Skeletal muscle cell (primary cell): ENCODE measurements at regions not wholly inside any gene's neighbourhood (a gene's known extent, or its start where the extent isn't known, plus 50 kb on each side); places are given as distances from the start of the nearest gene placed in this dataset.

Source experiments
- DNase-seq: peaks from one replicate; pipeline ENCODE4 v3.0.0-alpha.2; 2010; ENCODE audit warnings: low read depth
- H3K4me3 ChIP-seq: 2 replicates; pipeline ENCODE4 v1.5.1; 2011; ENCODE audit warnings: low read depth, mild to moderate bottlenecking, control low read depth, low read length, moderate library complexity

DNA sequence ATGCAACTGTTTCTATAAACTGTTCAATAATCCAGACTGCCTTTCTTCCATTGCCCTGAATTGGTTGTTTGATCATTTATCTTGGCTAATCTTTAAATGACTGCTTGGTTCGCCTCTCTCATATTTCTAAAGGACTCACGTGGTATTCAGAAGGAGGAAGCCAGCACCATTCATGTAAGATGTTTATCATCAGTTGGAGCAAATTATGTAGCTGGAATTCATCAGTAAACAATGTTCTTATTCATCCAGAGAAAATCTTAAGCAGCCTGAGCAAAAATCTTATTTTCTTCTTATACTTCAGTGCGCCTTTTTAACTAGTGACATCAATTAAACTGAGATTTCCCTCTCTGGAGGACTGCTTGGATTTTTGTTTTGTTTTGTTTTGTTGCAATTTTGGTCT, 538.7 kb upstream of the TMEM132C start:
- no peak overlapping the region for H3K4me3 ChIP-seq
- no peak for DNase-seq

DNA sequence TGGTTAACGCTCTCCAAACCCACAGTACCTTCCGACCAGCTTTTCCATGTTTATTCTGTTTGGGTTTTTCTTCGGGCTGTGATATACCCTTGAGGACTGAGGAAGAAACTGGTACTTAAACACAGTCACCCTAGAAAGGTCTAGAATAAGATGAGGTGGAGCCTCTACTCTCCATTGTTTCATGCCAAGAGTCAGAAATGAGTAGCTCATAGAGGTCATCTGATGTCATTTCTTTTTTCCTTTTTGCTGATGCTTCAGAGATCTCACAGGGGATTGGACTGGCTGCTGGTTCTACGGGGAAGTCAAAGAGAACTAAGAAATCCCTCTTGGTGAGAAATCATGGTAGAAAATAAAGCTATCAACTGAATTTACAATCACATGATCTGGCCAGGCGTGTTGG, 538.2 kb upstream of the TMEM132C start:
- DNase-seq: no peak
- no peak overlapping the region for H3K4me3 ChIP-seq

DNA sequence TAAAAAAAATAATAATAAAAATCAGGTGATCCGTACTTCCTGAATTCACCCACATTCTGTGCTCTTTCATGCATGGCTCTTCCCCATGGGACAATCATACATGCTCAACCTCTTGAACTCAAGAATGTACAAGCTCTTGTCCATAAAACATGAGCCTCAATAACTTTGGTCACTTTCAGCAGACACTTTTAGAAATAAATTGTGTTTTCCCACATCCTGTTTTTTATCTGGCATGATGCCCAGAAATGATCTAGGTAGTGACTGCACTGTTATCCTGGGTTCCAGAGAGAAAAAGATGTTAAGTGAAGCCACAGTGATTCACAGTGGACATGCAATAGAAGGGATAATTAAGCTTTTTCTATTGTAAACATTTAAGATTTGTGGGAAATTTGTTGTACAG, 537.6 kb upstream of the TMEM132C start:
- no peak overlapping the region for H3K4me3 ChIP-seq
- DNase-seq: peak; percentile 15

DNA sequence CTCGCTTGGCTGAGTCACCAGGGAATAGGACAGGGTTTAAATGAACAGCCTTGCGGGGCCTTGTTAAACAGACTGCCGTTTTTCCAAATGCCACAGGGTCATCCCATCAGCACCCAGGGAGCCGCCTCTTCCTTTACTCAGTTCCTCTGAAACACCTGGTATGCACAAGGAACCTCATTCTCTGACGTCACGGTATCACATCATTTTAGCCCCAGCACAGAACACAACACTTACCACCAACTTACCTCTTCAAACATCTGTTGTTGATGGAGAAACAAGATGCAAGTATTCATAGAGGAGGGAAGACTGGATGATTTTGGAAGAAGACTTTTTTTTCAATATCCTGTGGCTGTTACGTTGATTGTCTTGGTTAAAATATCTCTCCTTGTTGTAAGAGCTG, 535.3 kb upstream of the TMEM132C start:
- H3K4me3 ChIP-seq: no peak overlapping the region
- no peak for DNase-seq

- no peak overlapping the region for H3K4me3 ChIP-seq
- DNase-seq: no peak
These were observed 524.7 kb upstream of the TMEM132C start for GRCh38 chr12:127742231-127742630.

GRCh38 chr12:127745469-127746212, 521.3 kb upstream of the TMEM132C start:
- no peak for DNase-seq
- no peak overlapping the region for H3K4me3 ChIP-seq

GRCh38 chr12:127749416-127749815, 517.6 kb upstream of the TMEM132C start:
- no peak for DNase-seq
- no peak overlapping the region for H3K4me3 ChIP-seq

DNA sequence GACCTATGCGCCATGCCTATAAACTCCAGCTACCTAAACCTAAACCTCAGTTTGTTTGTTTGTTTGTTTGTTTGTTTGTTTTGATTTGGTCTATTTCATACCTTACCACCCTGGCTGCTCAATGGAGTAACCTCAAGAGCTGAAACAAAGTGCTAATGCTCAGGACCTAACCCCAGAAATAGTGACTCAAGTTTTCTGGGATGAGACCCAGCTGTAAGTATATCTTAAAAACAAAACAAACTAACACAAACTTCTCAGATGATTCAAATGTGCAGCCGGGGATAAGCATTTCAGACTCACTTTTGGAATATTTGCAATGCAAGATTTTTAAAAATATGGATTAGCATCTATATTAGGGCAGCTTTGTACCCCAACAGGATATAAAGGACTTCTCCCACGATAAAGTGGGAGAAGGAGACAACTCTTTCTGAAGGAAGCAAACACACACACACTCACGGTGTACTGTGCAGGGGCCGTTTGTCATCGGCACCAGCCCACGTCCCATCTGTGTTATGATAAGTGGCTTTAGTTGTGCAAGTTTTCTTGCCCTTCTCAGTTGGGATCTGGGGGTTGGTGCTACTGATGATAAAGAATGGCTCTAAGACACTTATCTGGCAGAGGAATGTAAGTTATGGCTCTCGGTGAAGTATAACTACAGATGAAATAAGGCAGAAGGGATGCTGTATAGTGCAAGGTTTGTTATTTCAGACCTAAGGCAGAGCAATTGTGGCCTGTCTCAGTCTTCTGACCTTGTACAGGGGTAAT, 516.7 kb upstream of the TMEM132C start:
- H3K4me3 ChIP-seq: no peak overlapping the region

DNA sequence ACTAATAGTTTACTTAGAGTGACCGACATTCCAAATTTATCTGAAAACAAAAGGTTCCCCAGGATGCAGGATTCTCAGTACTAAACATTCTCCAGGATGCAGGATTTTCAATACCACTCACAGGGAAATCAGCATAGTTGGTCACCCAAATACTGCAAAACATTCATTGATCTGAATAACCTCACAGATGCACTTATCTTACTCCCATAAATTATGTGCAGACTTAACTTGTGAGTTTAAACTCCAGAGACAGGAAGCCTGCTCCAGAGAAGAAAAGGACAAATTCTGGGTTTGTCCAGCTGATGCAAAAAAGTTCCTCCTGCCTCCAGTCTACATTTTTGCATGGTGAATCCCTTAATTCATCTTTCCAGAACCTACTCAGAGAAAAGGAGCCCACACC, 514.2 kb upstream of the TMEM132C start:
- DNase-seq: no peak
- no peak overlapping the region for H3K4me3 ChIP-seq

More for the DNA sequence above, 516.7 kb upstream of the TMEM132C start:
- DNase-seq: no peak

- DNase-seq: no peak
- no peak overlapping the region for H3K4me3 ChIP-seq
These were observed 506.6 kb upstream of the TMEM132C start for GRCh38 chr12:127760357-127760756.

DNA sequence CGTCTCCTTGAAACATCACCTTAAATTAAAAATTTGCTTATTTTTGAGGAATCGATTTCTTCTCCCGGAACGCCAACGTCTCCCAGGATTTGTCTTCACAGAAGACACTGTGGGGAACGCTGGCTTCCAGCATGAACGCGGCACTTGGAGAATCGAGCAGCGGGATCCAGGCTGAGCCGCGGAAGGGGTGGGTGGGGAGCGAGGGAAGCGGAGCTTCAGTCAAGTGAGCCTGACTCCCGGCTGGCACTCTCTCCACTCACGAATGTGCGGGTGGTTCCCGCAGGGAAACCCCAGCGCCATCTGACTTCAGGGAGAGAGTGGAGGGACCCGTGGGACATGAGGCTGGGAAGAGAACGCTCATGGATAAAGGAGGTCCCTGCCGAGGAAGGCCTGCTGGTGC, 506.0 kb upstream of the TMEM132C start:
- no peak for DNase-seq
- no peak overlapping the region for H3K4me3 ChIP-seq

DNA sequence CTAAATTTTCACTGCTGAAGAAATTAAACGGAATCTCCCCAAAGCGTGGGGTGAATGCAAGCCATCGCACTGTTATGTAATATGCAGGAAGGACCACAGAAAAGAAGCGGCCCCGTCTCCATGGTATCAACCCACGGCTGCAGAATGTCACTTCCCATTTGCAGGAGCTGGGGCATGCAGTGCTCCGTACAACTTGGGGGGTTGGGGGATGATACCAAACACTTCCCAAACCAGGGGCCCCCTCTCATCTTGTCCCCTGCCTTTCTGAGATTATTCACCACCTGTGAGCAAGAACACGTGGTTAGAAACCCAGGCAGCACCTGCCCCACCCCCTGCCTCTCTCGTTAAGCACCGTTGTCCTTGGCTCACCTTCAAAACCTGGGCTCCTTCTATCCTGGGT, 505.1 kb upstream of the TMEM132C start:
- DNase-seq: no peak
- H3K4me3 ChIP-seq: no peak overlapping the region

GRCh38 chr12:127767656-127768055, 499.3 kb upstream of the TMEM132C start:
- no peak overlapping the region for H3K4me3 ChIP-seq
- no peak for DNase-seq

DNA sequence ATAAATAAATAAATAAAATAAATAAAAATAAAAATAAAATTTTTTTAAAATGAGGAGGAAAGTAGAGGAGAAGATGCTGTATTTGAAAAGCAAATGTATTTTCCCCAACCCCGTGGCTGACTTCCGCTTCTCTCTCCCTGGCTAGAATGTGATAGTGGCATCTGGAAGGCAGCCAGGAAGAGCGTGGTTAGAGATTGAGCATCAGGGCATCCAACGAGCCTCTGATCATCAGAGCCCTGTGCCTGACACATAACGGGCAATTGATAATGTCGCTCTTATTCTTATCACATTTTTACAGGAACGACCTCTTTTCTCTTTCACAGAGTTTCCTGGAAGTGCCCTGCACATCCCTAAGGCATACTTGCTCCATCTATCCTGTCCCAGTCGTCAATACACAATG, 496.9 kb upstream of the TMEM132C start:
- DNase-seq: no peak
- H3K4me3 ChIP-seq: no peak overlapping the region

- no peak for DNase-seq
- H3K4me3 ChIP-seq: no peak overlapping the region
These were observed 495.4 kb upstream of the TMEM132C start for GRCh38 chr12:127771546-127771945.

DNA sequence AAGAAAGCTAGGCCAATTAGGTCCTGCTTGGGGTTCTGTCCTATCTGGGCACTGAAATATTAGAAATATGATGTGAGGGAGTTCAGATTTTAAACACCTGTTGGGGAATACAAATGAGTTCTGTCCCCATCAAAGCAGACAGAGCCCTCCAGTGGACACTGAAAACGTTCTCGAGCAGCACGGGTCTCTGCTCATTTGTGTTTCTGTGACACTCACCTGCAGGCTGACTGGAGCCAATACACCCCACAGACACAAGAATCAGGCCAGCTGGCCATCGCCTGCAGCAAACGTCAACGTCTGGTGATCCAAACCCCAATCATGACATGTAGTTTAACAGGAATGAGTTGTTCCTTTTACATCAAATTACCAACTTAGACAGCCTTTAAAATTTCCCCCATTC, 493.4 kb upstream of the TMEM132C start:
- H3K4me3 ChIP-seq: no peak overlapping the region
- DNase-seq: no peak

DNA sequence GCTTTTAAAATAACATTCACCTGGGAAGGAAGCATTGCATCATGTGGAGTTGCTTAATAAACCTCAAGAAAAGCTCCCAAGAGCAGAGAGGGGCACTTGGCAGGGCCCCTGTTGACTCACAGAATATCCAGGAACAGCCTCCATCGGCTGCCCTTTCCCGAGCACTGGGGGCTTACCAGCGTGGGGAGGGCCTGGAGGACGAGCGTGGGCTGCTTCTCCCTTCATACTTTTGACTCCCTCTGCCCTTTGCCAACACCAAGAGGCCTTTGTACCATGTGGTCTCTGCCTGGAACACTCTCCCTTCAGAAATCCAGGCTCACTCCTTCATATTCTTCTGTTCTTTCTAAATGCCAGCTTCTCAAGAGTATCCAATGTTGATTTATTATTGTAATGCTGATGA, 492.1 kb upstream of the TMEM132C start:
- H3K4me3 ChIP-seq: no peak overlapping the region
- DNase-seq: peak; percentile 8

DNA sequence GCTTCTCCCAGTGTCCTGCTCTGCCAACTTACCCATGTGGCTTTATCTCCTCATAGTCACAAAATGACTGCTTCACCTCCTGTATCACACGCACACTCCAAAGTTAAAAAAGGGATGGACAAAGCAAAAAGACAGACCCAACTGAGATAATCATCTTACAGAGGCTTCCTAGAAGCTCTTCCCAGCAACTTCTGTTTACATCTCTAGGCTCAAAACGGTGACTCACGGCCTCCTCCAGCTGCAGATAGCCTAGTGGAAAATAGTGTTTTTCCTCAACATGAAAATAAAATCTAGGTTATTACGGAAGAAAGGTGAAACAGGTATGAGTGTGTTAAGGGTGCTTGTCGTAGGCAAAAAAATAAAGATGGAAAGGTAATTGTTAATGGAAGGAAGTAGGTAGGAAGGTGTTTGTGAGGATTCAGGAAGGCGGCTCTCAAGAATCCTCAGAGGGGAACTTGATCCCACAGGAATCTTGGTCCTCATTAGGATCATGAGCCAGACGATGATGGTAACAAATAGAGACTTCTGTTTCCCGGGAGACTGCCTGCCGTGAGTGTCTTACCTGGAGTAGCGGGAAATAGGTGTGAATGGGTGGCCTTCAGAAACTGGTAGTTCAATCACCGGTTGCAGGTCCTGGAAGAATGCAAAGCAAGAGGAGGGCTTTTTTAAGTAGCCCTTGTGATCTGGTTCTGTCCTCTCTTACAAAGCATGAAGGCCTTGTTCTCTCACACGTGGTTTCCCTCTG, 487.5 kb upstream of the TMEM132C start:
- no peak overlapping the region for H3K4me3 ChIP-seq
- no peak for DNase-seq

DNA sequence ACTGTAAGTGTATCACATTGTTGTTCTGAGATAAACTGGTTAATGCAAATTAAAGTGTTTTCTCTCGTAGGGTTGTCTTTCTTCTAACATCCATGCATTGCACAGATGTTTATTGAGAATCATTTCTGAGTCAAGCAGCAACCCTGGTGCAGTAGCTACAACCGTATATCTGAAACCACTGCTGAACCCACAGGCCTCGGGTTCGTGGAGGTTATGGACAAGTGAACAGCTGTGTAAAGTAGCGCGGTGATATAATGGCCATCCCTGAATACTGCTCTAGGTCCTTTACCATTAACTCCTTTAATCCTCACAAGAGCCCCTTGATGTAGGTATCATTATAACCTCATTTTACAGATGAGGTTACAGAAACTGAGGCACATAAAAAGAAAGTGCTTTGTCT, 486.1 kb upstream of the TMEM132C start:
- H3K4me3 ChIP-seq: no peak overlapping the region
- no peak for DNase-seq

GRCh38 chr12:127781336-127781735, 485.6 kb upstream of the TMEM132C start:
- no peak for DNase-seq
- H3K4me3 ChIP-seq: no peak overlapping the region
